ENCODE measurements at regions not wholly inside any gene's neighbourhood (a gene's known extent, or its start where the extent isn't known, plus 50 kb on each side); places are given as distances from the start of the nearest gene placed in this dataset.

GRCh38 chr11:11173316-11174025 lies 179.6 kb downstream of the CSNK2A3 start:
- no peak for DNase-seq

GRCh38 chr11:11171854-11172253 lies 181.2 kb downstream of the CSNK2A3 start:
- DNase-seq, result no peak

- DNase-seq, result no peak
Measured at GRCh38 chr11:11171285-11171684, 181.8 kb downstream of the CSNK2A3 start.

- no peak for DNase-seq
Measured at GRCh38 chr11:11170352-11171084, 182.5 kb downstream of the CSNK2A3 start.

- DNase-seq, result no peak
Measured at GRCh38 chr11:11169715-11170351, 183.2 kb downstream of the CSNK2A3 start.

GRCh38 chr11:11167806-11168205 lies 185.2 kb downstream of the CSNK2A3 start:
- DNase-seq, result no peak

- no peak for DNase-seq
Measured at GRCh38 chr11:11164334-11164690, 188.7 kb downstream of the CSNK2A3 start.

- no peak for DNase-seq
Measured at GRCh38 chr11:11163669-11164333, 189.2 kb downstream of the CSNK2A3 start.

- DNase-seq, result no peak
Measured at GRCh38 chr11:11163236-11163635, 189.8 kb downstream of the CSNK2A3 start.

GRCh38 chr11:11157185-11157584 lies 195.9 kb downstream of the CSNK2A3 start:
- no peak for DNase-seq

- no peak for DNase-seq
Measured at GRCh38 chr11:11155962-11156815, 196.9 kb downstream of the CSNK2A3 start.

GRCh38 chr11:11152877-11153276 lies 200.2 kb downstream of the CSNK2A3 start:
- no peak for DNase-seq

GRCh38 chr11:11149671-11150459 lies 203.2 kb downstream of the CSNK2A3 start:
- DNase-seq, result no peak

GRCh38 chr11:11148596-11148995 lies 204.5 kb downstream of the CSNK2A3 start:
- DNase-seq, result no peak

- DNase-seq, result peak in 1 of 2 donors; percentile 39
Measured at GRCh38 chr11:11148104-11148509, 204.9 kb downstream of the CSNK2A3 start.

- no peak for DNase-seq
Measured at GRCh38 chr11:11146830-11147229, 206.2 kb downstream of the CSNK2A3 start.

- DNase-seq, result no peak
Measured at GRCh38 chr11:11143849-11144248, 209.2 kb downstream of the CSNK2A3 start.

GRCh38 chr11:11142430-11142829 lies 210.6 kb downstream of the CSNK2A3 start:
- DNase-seq, result no peak

- DNase-seq, result no peak
Measured at GRCh38 chr11:11141065-11141464, 212.0 kb downstream of the CSNK2A3 start.

GRCh38 chr11:11140510-11140909 lies 212.5 kb downstream of the CSNK2A3 start:
- no peak for DNase-seq

- DNase-seq, result no peak
Measured at GRCh38 chr11:11137339-11137738, 215.7 kb downstream of the CSNK2A3 start.

Data from hippocampal formation (tissue), 2 donors.